Stimulated activated CD8-positive, alpha-beta memory T cell treated with anti-CD3 and anti-CD28 coated beads, Interleukin-7, amount 100 ng/mL, for 4 hours (primary cell): ENCODE measurements at regions not wholly inside any gene's neighbourhood (a gene's known extent, or its start where the extent isn't known, plus 50 kb on each side); places are given as distances from the start of the nearest gene placed in this dataset.

Experiments used
- DNase-seq, 2 donors: peaks; one replicate each; pipeline ENCODE4 v3.0.0-alpha.2; 2020; ENCODE audit warnings: low read depth in 2 of 2

DNA sequence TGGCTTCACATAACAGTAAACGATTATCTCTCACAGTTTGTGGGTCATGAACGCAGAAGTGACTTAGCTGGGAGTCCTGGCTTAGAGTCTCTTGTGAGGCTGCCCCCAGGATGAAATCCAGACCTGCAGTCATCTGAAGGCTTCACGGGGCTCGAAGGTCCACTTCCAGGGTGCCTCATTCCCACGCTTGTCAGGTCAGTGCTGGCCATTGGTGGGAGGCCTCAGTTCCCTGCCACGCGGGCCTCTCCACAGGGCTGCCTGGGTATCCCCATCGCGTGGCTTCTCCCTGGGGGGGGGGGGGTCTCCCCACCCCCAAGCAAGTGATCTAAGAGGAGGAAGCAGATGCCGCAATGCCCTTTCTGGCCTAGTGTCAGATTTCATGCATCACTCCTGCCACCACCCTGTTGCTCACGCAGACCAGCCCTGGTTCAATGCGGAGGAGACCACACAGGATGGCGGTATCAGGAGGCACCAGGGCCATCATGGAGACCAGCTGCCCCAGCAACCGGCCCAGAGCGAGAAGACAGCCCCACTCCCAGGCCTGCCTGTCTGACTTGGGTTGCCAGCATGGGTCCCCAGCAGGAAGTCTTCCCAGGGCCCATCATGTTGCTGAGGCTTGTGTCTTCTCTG, 77.3 kb upstream of the CDH5 start:
- DNase-seq: no peak

DNA sequence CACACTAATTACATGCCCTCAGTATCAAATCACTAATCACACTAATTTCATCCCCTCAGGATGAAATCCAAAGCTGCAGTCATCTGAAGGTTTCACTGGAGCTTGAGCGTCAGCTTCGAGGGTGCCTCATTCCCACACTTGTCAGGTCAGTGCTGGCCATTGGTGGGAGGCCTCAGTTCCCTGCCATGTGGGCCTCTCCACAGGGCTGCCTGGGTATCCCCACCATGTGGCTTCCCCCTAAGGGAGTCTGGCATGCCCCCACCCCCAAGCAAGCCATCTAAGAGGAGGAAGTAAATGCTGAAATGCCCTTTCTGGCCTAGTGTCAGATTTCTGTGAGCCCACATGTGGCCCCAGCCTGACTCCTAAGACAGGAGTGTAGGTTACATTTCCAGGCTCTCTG, 78.6 kb upstream of the CDH5 start:
- DNase-seq: no peak

DNA sequence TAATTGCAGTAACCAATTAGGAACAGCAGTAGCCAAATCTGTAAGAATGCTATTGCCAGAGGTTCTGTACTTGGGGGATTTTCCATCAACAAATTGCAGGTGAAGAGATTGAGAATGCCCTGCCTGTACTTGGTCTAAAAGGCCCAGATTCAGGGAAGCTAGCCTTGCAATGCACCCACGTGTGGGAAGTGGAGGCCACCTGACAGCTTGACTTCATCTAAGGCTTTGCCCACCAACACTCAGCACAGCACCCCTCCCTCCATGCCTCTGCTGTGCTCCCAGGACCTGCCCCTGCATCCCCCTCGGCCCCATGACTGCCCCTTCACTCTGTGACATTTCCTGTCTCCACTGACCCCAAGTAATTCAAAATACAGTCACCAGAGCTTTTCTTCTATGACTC, 79.1 kb upstream of the CDH5 start:
- no peak for DNase-seq

DNA sequence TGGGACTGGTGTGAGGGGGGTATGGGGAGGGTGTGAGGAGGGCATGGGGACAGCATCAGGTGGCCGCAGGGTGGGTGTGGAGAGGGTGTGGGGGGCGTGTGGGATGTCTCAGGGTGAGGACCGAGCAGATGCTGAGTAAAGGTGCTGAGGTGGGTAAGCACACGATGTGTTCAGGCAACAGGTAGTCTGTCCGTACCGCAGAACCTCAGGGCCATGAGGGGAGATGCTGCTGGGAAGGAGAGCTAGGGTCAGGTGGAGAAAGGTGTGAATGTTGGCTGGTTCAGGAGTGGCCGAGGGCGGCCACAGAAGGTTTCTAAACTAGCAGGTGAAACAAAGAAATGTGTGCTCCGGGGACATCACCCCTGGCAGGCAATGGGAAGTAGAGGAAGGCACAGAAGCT, 80.0 kb upstream of the CDH5 start:
- DNase-seq: no peak

DNA sequence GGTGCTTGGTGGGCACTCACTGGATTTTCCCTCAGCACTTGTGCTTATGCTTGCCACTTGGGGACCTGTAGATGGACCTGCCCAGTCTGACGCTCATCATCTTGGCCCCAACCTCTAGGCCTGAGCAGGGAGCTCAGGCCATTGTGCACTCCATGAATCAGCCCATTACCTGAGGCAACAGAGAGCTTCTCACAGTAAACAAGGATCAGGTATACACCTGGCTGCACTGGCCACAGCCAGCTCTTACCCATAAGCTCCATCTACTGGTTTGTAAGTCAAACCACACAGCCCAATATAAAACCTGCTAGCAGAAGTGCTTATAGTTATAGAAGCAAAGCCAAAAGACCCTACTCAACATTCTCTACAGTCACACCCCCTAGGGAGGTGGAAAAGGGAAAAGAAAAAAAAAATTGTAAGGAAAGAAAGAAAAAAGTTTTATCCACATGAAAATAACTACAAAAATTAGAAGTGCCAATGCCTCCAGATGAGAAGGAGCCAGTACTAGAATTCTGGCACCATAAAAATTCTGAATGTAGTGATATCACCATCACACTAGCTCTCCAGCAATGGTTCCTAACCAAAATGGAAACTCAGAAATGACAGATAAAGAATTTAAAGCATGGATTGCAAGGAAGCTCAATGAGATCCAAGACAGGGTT, 87.8 kb upstream of the CDH5 start:
- no peak for DNase-seq

DNA sequence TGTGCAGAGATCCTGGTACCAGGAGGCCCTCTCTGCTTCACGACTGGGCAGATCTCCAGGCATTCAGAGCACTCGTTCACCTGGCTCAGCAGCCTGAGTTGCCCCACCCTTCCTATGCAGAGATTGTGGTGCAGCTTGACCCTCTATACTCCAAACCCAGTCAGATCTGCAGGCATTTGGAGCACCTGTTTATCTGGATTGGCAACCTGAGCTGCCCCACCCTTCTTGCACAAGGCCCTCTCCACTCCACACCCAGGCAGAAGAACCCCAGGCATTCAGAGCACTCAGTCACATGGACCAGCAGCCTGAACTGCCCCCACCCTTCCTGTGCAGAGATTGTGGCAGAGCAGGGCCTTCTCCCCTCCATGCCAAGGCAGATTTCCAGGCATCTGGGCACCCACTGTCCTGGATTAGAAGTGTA, 88.4 kb upstream of the CDH5 start:
- DNase-seq: no peak

DNA sequence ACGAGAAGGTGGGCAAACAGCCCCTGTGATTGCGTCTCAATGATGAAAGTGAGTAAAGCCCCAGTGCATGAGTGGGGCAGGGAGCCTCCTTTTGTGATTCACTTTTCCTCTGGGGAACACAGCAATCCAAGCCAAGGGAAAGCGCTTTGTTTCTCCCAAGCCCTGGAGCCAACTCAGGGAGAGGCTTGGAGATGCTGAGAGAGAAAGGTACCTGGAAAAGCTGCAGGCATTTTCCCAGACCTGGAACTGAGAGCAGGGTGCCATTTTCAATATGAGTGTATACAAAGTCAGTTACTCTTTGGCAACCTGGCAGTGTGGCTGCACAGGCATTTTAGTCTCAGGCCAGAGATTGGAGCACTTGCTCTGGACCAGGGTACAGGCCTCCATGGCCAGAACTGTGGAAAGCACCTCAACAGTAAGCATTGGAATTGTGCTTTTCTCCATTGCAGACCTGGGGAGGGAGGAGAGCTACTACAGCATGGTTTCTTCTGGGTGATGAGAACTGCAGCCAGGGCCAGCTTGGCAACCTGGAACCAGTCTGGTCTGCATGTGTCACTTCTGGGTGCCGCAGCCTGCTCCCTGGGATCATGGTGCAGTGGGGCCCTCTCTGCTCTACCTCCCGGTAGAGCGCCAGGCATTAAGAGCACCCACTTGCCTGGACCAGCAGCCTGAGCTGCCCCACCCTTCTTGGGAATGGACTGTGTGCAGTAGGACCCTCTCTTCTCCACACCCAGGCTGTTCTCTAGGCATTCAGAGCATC, 89.0 kb upstream of the CDH5 start:
- no peak for DNase-seq

DNA sequence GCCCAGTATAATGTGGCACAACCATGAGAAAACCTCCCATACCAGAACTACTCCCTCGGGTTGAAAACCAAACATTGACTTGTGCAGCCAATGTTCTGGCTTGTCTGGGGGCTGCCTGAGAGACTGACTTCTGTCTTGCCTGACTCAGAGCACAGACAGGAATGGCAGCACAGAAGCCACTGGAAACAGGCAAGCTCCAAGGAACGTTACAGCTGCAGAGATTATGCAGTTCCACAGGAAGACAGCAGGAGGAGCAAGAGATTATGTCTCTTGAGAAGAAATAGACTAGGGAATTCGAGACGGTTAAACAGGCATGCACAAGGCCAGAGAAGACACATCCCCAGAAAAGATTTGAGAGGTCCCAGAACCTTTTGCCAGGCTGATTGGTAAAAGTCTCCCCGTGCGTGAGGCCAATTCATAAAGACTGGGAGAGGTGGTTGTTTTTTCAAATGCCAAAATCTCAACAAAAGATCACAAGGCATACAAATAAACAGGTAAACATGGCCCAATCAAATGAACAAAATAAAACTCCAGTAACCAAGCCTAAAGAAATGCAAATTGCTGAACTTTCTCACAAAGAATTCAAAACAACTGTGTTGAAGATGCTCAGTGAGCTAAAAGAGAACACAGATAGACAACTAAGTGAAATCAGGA, 90.6 kb upstream of the CDH5 start:
- DNase-seq: no peak

DNA sequence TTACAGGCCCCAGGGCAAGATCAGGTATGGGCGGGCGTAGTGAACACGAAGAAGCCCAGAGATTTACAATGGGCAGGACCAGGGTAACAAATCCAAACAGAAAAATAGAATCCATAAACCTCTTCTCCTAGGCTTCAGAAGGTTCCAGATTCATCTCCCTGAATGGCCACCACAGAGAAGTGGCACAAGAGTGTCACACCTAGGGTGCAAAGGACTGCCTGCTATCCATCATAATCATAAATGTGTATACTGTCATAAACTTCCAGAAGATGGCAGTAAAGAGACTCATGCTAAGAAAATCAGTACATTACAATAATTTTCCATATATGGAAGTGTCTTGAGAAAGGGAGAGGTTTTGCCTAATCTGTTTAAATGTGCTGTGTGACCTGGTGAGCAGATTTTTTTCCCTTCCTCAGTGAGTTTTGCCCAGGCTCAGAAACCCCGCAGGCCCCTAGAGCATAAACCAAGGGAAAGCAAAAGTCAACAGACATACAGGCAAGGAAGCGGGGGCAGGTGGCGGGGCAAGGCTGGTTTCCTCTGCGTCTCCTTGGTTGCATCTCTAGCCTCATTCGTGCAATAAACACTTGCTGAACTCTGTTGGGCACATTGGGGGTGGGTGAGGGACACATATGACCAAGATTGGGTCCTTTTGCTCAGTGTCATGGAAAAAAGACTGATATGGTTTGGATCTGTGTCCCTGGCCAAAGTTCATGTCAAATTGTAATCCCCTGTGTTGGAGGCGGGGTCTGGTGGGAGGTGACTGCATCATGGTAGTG, 92.0 kb upstream of the CDH5 start:
- no peak for DNase-seq

DNA sequence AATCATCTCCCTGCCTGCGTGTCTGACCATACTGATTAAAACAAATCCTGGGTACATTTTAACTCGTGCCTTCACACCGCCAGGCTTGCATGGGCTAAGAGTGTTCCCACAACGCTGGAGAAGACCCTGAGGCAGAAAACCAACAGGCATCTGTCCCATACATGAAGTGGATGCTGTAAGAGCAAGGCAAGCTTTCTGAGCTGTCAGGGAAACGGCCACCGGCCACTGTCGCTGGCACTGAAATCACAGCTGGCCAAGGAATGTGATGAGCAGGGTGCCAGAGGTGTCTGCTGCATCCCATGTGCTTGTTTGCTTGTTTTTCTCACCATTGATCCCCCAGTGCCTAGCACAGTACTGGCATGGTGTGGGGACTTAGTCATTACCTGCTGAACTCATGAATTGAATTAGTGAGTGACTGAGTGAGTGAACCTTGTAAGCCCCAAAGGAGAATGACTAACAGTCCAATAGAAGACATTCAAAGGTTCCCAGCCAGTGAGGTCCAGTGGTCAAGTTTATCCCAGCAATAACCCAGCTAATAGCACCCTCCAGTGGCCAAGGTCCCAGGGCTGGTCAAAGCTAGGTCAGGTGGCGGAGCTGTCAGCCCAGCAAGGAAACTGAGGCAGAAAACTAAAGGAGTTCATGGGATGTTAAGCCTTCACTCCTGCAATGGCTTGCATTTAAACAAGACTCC, 92.7 kb upstream of the CDH5 start:
- no peak for DNase-seq

DNA sequence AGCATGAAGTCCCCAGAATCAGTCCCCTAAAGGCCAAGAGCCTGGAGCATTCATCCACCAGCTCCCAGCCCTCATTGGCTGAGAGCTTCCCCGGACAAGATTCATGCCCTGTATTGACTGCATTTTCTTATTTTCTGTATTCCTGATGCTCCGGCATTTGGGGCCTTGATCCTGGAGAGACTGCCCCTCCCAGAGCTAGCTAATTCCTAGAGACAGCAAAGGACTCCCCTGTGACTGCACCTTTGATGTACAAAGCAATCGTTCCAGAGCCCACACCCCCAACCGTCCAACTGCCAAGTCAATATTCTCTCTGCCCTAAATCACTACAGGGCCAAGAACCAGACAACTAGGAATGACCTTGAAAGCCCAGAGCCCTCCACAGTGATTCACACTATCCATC, 93.4 kb upstream of the CDH5 start:
- DNase-seq: no peak

DNA sequence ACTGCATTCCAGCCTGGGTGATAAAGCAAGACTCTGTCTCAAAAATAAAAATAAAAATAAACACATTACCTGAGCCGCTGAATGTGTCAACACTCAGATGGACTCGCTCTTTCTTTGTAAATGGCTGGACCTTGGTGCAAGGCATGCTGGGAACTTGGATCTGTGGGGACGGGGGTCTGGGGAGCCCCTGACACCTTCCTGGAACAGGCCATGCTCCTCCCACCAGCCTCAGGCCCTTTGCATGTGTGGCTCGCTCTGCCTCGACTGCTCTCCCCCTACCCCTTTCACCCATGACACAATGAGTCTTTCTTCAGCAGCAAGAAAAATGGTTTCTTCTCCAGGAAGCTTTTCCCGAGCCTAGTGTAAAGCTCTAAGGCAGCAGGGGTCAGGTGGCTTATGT, 94.0 kb upstream of the CDH5 start:
- no peak for DNase-seq

DNA sequence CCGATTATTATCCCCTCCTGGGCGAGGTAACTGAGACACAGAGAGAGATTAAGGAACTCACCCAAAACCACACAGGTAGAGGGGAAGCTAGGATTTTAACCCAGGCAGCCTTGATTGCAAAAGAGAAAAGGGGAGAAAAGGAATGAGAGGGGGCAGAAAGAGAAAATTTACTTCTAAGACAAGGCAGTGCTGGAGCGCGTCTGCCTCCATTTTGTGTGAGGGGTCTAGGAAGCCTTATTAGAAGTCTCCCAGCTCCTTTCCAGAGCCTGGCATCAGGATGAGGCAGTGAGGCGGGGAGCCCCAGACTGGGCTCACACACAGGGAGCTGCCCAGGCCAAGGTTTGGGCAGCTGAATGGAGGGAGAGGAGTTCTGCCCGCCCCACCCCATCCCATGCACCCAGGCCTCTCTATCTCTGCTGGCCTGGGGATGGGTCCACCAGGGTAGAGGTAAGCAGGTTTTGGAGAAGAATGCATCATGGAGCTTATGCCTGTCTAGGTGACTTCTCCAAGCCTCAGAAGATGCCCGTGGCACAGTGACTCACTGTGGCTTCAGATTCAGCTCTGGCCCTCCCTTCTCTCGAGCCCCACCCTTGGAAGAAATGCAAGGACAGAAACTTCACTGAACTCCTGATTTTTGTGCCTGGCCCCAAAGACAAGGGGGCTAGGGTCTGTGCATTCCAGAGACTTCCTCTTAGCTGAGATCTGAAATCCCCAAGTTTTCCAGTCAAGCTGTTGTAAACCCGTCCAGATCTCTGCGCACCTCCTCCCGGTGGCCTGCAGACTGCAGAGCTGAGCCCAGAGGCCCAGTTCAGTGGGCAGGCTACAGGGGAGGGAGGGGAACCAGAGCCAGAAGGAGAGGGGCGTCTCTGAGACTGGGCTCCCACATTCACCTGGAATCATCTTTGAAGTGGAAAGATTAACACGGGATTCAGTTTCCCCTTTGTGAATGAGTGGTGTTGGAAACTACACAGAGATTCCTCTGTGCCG, 95.1 kb upstream of the CDH5 start:
- DNase-seq: no peak

DNA sequence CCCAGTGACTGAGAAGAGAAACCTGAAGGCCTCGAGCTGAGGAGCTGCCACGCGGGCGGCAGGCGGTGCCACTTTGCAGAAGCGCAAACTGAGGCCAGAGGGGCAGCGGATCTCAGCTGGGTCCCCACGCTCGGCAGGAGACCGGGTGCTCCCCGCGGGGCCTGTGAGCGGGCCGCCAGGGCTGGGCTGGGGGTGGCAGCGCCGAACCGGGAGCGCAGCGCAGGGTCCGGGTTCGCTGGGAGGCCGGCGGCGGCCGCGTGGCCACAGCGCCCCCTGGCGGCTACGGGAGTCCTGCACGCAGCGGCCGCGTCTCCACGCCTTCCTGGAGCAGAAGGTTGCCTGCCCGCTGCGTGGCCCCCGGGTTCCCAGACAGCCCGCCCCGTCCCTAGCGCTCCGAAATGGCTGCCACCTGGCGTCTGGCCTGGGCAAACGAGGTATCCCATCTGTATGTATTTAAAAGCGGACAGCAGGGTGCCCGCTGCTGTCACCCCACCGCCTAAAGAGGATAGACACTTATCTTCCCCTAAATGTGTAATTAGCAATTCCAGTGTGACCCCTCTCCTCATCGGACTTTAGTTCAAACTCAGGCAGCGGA, 96.1 kb upstream of the CDH5 start:
- peak; percentile 10 to 33 for DNase-seq

DNA sequence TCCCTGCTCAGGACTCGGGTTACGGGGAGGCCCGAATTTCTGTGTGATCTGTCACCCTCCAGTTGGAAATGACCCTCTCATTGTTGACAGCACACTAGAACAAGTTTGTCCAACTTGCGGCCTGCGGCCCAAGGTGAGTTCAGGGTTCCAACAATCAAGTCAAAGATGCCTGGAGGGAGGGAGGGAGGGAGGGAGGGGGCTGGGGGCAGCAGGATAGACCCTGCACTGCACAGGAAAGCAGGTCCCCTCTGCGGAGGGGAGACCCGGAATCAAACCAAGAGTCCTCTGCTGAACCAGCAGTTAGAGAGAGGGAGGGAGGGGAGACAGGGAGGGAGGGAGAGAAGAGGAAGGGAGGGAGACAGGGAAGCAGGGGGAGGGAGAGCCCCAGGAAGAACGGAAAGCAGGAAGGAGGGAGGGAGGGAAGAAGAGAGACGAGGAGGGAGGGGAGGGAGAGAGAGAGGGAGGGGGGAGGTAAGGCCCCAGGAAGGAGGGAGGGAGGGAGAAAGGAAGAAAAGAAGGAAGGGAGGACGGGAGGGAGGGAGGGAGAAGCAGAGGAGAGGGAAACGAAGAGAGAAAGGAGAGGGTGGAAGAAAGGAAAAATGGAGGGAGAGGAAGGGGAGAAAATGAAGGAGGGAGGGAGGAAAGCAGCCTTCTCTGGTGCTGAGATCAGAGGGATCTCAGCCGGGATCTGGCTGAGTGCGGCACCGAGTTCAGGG, 96.7 kb upstream of the CDH5 start:
- no peak for DNase-seq

DNA sequence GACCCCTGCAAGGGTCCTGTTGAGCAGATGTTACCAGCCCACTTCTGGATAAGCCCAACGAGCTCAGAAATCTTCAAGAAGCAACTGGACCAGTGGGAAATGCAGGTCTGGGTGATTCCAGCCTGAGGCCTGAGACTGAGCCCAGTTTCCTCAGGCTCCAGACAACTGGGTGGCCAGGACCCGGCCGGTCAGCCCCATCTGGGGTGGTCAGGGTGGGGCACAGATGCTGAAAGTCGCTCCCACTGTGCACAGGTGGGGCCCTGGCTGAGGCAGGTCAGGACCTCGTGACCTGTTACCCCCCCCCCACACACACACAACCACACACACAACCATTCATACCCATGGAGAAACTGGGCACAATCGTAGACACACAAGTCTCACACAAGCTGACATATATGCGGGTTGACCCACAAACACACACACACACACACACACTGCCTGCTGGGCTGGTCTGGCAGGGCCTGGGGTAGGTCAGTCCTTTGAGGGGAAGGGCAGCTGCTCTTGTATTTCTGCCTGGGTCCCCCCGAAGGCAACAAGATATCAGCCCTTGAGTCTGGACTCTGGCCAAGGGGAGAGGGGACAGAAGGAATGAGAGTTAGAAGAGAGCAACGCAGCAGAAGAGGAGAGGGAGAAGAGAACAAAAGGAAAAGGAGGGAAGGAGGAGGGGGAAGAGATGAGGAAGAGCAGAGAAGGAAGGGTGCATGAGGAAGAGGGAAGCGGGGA, 99.0 kb upstream of the CDH5 start:
- DNase-seq: no peak

DNA sequence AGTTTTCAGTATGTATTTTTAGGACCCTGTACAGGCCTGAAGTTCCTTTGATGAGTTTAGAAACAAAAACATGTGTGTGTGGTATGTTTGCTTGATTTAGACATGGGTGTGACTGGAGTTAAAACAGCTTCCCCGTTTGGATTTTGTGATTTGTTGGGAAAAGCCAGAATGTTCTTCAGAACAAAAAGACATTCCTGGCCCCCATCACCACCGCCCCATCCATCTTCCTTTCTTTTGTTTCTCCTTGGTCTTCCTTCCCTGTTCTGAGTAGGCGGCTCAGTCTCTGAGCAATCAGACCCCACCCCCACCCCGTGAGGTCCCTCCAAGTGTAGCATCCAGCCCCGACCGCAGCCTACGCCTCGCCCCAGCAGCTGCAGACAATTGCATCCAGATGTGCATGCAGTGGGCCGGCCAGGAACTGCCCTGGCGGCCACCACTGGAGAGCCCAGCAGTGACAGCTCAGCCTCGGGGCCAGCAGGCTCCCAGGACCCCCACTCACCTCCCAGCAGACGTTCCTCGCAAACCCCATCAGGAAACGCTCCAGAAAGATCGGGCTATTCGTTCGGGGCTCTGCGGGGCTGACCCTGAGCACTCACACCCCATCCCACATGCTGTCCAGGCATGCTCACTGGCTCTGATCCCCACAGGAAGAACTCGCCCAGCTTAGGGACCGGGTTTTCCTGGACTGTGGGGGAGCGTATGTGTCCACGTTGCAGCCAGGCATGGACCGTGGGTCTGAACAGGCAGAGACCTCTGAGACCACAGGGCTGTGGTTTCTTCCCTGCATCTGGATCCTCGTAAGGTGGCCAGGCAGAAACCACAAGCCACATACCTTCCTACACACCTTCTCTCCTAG, 99.8 kb upstream of the CDH5 start:
- no peak for DNase-seq
